GM12892 (cell line): ENCODE measurements at regions not wholly inside any gene's neighbourhood (a gene's known extent, or its start where the extent isn't known, plus 50 kb on each side); places are given as distances from the start of the nearest gene placed in this dataset.

Experiments
- DNase-seq: peaks from one replicate; pipeline ENCODE4 v3.0.0; 2011; ENCODE audit not compliant: insufficient read length
- FAIRE-seq: peaks from 2 replicates; lab custom pipeline; 2011; peaks lifted over from hg19 to GRCh38; lab: Jason Lieb, UNC
- POLR2A ChIP-seq: IDR thresholded peaks from 2 replicates; pipeline ENCODE4 v1.6.1; 2011; ENCODE audit warnings: low read depth, low read length, control low read depth
- POLR2AphosphoS5 ChIP-seq: IDR thresholded peaks from 2 replicates; pipeline ENCODE4 v1.6.1; 2011; ENCODE audit warnings: low read depth, low read length, control low read depth
- TAF1 ChIP-seq: IDR thresholded peaks from 2 replicates; pipeline ENCODE4 v1.6.1; 2011; ENCODE audit warnings: low read depth, mild to moderate bottlenecking, control low read depth, low read length, borderline replicate concordance

DNA sequence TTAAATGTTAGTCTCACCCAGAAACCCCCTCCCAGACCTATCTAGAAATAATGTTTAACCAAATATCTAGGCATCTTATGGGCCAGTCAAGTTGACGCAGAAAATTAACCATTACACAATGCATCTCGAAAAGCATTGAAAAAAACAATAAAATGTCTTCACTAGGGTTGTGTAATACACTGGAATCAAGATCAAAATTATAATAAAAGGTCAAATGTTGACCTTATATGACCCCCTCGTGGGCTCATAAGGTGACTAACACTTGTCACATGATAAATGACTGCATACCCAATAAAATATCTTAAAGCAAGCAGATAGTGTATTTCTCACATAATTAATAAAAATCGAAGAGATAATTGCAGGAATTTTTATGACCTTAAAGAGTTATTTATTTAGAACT, 447.9 kb upstream of the DSEL start:
- no peak for FAIRE-seq
- DNase-seq, result no peak
- no peak for TF ChIP-seq POLR2AphosphoS5
- no peak for TF ChIP-seq TAF1
- no peak for TF ChIP-seq POLR2A

DNA sequence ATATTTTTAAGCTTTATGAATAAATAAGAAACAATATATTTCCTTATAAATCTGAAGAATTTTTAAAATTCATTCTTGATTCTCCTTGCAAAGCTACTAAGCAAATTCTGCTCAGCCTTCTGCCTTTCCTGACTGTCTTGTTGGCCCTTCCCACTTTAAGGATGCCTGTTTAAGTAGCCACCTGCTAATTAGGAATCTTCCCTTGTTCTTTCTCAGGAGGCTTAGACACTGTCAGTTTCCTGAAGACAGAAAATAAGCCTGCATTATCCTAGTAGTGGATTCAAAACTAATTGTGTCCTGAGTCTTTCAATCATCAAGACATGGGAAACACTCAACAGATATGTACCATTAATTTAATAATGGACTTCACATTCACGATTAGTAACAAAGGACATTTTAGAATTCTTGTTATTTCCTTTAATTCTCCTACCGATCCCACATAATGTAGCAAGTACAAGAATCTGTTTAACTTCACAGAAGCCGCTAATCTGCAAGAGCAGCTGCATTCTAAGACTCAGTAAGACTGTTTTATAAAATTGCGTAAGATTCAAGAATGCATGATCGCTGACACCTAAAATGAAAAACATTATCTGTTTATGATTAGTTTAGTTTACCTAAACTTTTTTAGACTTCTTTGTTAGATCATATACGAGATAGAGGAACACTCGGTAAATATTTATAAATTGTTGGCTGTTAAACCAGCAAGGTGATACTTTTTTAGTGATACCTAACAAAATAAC, 445.4 kb upstream of the DSEL start:
- DNase-seq (no peak), FAIRE-seq (no peak)
- TF ChIP-seq POLR2A (no peak), POLR2AphosphoS5 (no peak), TAF1 (no peak)

DNA sequence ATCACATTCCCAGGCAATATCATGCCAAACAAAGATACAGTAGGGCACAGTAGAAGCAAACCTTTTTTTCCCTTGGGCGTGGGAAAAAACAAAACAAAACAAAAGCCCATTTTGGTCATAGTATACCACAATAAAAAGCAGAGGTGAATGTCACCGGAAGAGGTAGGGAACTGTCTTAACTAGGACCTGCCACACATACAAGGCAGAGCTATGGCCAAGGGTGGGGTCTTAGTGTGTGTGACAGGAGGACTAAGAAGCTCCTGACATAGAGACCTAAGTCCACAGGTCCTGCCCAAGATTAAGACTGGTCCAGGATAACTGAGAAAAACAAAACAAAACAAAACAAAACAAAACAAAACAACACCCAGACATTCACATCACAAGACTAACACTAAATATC, 441.2 kb upstream of the DSEL start:
- FAIRE-seq (no peak), DNase-seq (no peak)
- TF ChIP-seq POLR2AphosphoS5 (no peak), TAF1 (no peak), POLR2A (no peak)

DNA sequence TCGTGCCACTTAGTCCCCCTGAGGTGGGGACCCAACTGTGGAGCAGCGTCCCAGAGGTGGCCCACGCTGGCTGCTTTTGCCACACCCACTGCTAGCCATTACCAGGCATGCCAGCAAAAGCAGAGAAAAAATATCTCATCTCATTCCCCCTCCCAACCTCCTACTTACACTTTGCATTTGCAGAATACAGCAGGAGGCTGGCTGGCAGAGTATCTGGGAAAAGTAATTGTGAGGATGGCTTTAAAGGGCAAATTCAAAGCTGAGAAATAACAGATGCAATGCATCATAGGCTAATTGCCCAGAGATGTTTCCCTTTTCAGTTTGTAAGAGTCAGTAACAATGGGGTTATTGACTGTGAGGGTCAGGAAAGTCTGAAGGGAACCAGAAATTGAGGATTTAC, 438.1 kb upstream of the DSEL start:
- FAIRE-seq (no peak), DNase-seq (no peak)
- TF ChIP-seq TAF1 (no peak), POLR2AphosphoS5 (no peak), POLR2A (no peak)

DNA sequence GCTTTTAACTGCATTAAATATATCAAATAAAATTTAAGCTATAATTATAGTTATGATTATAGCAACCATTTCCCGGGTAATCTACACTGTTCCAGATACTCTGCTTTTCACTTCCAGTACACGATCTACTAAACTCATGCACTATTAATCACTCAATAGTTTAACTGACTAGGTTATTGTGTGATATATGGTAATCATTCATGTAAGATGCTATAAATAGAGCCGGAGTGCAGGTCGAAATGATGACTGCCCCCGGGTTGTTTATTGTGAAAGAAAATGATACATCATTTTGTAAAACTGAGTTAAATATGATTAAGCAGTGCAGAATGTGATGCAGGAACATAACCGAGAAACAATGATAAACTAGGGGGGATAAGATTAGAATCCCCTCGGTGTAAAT, 434.6 kb upstream of the DSEL start:
- no peak for DNase-seq
- TF ChIP-seq POLR2AphosphoS5 (no peak), TAF1 (no peak), POLR2A (no peak)
- no peak for FAIRE-seq

DNA sequence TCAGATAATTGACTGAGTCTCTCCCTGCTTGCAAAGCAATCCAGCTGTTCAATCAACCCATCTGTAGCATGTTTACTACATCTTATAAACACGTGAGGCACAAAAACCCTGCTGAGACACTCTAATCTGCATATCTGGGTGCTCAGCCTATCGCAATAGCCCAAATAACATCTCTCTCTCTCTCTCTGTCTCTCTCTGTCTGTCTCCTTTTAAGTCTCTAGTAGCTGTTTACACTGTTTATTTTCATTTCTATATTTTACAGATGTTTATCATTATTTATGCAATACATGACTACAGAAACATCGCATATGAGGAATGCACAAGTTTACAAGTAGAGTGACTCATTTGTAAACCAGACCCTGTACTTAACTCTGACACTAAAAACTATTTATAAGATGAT, 422.1 kb upstream of the DSEL start:
- TF ChIP-seq POLR2A (no peak), TAF1 (no peak), POLR2AphosphoS5 (no peak)
- DNase-seq, result no peak
- no peak for FAIRE-seq

DNA sequence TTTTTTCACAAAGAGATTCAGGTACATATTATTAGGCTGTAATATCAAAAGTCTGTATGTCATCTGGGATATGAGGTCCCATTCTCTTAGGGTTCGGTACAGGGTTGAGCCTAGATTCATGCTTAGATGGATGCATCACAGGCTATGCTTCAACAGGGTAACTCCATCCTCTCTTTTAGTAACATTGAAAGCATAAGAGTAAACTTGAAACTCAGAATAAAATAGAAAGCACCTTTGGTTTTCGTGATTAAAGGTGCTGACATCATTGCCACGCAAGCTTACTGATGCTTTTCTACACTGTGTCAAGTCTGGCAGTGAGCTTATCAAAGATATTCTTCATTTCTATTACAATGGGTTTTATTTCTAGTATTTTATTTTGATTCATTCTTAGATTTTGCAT, 419.1 kb upstream of the DSEL start:
- no peak for DNase-seq
- TF ChIP-seq TAF1 (no peak), POLR2AphosphoS5 (no peak), POLR2A (no peak)
- FAIRE-seq, result no peak

DNA sequence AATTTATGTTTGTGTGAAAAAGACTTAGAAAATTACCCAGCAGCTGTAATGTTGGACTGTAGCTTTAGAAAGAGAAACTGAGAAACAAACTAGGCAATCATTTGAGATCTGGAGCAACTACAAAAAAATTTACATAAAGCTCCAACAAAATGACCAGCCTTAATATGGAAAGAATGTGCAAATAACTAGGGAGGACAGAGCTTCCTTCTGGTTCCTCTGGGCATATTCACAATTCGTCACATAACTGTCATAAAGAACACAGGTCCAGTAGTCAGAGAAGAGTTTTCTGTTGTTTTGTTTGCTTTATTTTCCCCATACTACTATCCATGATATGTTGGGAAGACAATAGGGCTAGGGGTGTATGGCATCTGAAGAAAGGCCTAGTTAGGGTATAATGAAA, 416.8 kb upstream of the DSEL start:
- DNase-seq (no peak), FAIRE-seq (no peak)
- TF ChIP-seq TAF1 (no peak), POLR2AphosphoS5 (no peak), POLR2A (no peak)

DNA sequence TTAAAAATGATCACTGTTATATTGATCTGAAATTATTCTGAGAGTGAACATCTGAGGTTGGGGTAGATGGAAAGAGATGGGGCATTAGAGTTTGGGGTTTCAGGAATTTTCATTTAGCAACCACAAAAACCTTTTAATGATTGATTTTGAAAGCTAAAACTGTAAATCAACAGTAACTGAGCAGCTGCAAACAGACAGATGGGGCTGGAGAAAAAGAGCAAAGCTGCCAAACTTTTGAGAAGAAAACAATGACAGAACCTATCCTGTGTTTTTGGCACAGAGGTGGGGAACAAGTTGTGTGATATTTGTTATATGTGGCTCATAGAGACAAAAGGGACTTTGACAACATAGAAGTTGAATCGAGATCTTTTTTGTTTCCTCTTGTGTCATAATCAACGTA, 415.8 kb upstream of the DSEL start:
- TF ChIP-seq POLR2AphosphoS5, result no peak
- no peak for DNase-seq
- no peak for FAIRE-seq

DNA sequence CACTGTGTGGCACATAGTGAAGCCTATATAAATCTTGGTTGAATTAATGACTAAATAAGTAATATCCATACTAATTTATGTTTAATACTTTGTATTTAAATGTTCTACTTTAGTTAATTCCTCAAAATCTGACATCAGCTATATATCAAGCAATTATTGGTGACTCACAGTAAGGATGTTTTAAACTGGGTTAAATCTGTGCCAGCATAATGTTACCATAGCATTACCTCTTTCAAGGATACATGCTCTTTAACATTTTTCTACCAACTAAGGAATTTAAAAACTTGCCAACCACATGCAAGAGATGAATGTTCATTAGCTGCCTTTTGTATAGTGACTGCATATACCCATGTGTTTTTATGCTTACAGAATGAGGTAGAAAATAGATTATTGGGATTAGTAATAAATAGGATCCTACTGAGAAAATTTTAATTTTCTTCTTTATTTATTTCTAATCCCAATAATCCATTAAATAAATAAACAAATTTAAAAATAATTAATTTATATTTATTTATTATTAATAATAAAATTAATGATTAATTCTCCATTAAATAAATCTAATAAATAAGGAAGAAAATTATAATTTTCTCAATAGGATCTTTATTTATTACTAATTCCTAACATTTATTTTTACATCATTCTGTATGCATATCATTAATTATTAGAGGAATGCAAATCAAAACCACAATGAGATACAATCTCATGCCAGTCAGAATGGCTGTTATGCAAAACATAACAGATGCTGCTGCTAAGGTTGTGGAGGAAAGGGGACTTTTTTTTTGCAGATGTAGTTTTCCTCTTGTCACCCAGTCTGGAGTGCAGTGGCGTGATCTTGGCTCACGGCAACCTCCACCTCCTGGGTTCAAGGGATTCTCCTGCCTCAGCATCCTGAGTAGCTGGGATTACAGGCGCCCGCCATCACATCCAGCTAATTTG, 410.7 kb upstream of the DSEL start:
- DNase-seq (no peak), FAIRE-seq (no peak)
- TF ChIP-seq POLR2A (no peak), POLR2AphosphoS5 (no peak), TAF1 (no peak)

DNA sequence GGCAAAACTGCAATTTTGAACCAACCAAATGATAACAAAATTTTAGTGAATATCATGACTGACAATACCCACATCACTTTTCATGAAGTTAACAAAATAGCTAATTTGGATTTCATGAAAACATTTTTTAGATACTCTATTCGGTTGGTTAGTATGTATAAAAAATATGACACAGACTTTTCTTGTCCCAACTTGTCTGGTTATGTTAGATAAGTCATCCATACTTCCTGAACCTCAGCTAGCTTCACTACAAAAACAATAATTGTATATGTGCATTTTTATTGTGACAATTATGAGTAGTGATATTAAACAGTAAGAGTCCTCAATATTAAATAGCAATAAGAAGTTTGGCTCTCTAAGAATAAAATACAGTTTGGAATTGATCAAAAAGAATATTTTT, 408.1 kb upstream of the DSEL start:
- FAIRE-seq, result no peak
- DNase-seq, result no peak
- TF ChIP-seq POLR2AphosphoS5 (no peak), POLR2A (no peak), TAF1 (no peak)

DNA sequence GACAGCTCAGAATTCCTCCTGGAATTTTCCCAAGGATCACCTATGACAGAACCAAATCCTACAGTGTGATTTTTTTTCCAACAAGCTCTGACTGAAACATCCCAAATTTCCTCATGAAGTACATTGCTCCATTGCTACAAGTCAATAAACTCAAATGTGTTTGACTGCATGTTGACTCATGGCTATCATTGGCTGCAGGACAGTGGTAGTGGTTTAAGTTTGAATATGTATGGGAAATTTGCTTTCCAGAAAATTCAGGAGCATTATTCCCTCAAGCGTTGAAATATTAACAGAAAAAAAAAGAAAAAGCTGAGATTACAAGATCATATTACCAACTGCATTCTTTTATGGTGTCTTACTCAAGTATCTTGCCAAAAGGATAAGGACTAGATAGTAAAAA, 402.8 kb upstream of the DSEL start:
- DNase-seq (no peak), FAIRE-seq (no peak)
- TF ChIP-seq POLR2AphosphoS5 (no peak), TAF1 (no peak), POLR2A (no peak)
